HL-60 (cell line): ENCODE measurements at regions not wholly inside any gene's neighbourhood (a gene's known extent, or its start where the extent isn't known, plus 50 kb on each side); places are given as distances from the start of the nearest gene placed in this dataset.

Experiments used
- CTCF ChIP-seq: IDR thresholded peaks from one replicate; pipeline ENCODE4 v1.5.1; 2011; ENCODE audit warnings: low read length, control low read depth, inconsistent platforms; ENCODE audit not compliant: insufficient read depth
- POLR2AphosphoS5 ChIP-seq: IDR thresholded peaks from 2 replicates; pipeline ENCODE4 v1.6.1; 2012; ENCODE audit warnings: low read depth
- SPI1 ChIP-seq: IDR thresholded peaks from 2 replicates; pipeline ENCODE4 v1.6.1; 2012; ENCODE audit warnings: low read depth, mild to moderate bottlenecking, borderline replicate concordance

GRCh38 chr3:54034971-54035370 lies 87.4 kb upstream of the CACNA2D3 start:
- no peak for TF ChIP-seq CTCF
- no peak for TF ChIP-seq POLR2AphosphoS5
- no peak for TF ChIP-seq SPI1
